Gastrocnemius medialis (tissue), 4 donors: ENCODE measurements at regions not wholly inside any gene's neighbourhood (a gene's known extent, or its start where the extent isn't known, plus 50 kb on each side); places are given as distances from the start of the nearest gene placed in this dataset.

ENCODE experiments used
- ATAC-seq, 2 donors: fragments of 150-250 bp; one replicate each; pipeline ENCODE4 v1.9.1; 2016
- DNase-seq, 2 donors: peaks; one replicate each; pipeline ENCODE4 v3.0.0-alpha.2; 2019
- H3K27ac ChIP-seq, 4 donors: fragments of 200-600 bp; sonication (generic); 1 replicate in 1 of 4; 2 replicates in 3 of 4; pipeline ENCODE4 v1.5.1; 2016 to 2018; ENCODE audit warnings: mild to moderate bottlenecking in 2 of 4, moderate library complexity in 1 of 4
- H3K27me3 ChIP-seq, 3 donors: fragments of 200-600 bp; sonication (generic) in 2 of 3; 1 replicate in 1 of 3; 2 replicates in 2 of 3; pipeline versions ENCODE4 v1.5.1 to v1.6.0; 2016 to 2019; ENCODE audit warnings: mild to moderate bottlenecking in 1 of 3, moderate library complexity in 1 of 3
- H3K36me3 ChIP-seq, 2 donors: fragments of 200-600 bp; sonication (generic) in 1 of 2; one replicate each; pipeline ENCODE4 v1.5.1; 2017 to 2018
- H3K4me1 ChIP-seq, 2 donors: fragments of 200-600 bp; sonication (generic) in 1 of 2; one replicate each; pipeline ENCODE4 v1.5.1; 2016 to 2017; ENCODE audit warnings: mild to moderate bottlenecking in 2 of 2
- H3K4me3 ChIP-seq, 4 donors: fragments of 200-600 bp; sonication (generic) in 3 of 4; 1 replicate in 1 of 4; 2 replicates in 3 of 4; pipeline ENCODE4 v1.5.1; 2016 to 2019; ENCODE audit warnings: mild to moderate bottlenecking in 2 of 4
- H3K9me3 ChIP-seq, 3 donors: fragments of 200-600 bp; sonication (generic) in 2 of 3; 1 replicate in 1 of 3; 2 replicates in 2 of 3; pipeline ENCODE4 v1.5.1; 2016 to 2019
- POLR2A ChIP-seq, 2 donors: fragments of 450-650 bp; IDR thresholded peaks; one replicate each; pipeline ENCODE4 v1.6.1; 2017; ENCODE audit warnings: antibody characterized with exemption in 2 of 2, mild to moderate bottlenecking in 2 of 2, moderate library complexity in 2 of 2
- in situ Hi-C, 4 donors: fragments of 200-750 bp; cut with MboI; loops; one replicate each; pipeline versions ENCODE4 v1.15.0 to v1.8.0; 2017; ENCODE audit warnings: low sequenced_read_pairs in 4 of 4
- intact Hi-C: fragments of 100-400 bp; cut with DNase I; formaldehyde crosslinking; loops from one replicate; pipeline ENCODE4 v1.15.1; 2023; ENCODE audit warnings: low total_unique reads
- TF ChIP-seq, protein P1 (sequence below), 5 experiments: fragments of 450-650 bp in 3 of 5; fragments of 200-600 bp in 2 of 5; sonication (generic) in 2 of 5; IDR thresholded peaks in 4 of 5; conservative IDR thresholded peaks in 1 of 5; 1 replicate in 4 of 5; 2 replicates in 1 of 5; pipeline ENCODE4 v1.5.1; 2016 to 2019; ENCODE audit warnings: antibody characterized with exemption in 5 of 5, mild to moderate bottlenecking in 3 of 5, moderate library complexity in 3 of 5

DNA sequence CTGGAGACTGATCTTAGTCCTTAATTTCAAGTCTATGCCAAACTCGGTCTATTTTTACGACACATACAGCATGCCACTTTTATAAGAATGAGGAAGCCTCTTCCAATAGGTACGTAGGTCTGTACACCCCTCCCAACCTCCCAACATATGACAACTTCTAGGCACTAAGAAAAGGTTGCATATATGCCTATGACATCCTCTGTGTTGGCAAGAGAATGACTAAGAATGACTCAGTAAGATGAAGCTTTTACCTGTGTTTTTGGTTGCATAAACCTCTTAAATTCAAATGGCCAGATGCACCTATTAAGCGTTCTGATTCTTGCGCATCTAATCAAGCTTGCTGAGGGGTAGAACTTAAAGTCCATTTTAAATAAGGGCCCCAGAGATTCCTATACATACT, 586.4 kb upstream of the ZEB2 start:
- Histone ChIP-seq H3K9me3 (no peaks in the 10 kb centered on the region), H3K27me3 (no peaks in the 10 kb centered on the region), H3K4me3 (no peak overlapping the region), H3K4me1 (no peaks in the 10 kb centered on the region), H3K36me3 (no peaks in the 10 kb centered on the region), H3K27ac (no peak overlapping the region)
- no peak for TF ChIP-seq POLR2A (IDR thresholded peaks at IDR 0.05)
- TF ChIP-seq, protein P1, sequence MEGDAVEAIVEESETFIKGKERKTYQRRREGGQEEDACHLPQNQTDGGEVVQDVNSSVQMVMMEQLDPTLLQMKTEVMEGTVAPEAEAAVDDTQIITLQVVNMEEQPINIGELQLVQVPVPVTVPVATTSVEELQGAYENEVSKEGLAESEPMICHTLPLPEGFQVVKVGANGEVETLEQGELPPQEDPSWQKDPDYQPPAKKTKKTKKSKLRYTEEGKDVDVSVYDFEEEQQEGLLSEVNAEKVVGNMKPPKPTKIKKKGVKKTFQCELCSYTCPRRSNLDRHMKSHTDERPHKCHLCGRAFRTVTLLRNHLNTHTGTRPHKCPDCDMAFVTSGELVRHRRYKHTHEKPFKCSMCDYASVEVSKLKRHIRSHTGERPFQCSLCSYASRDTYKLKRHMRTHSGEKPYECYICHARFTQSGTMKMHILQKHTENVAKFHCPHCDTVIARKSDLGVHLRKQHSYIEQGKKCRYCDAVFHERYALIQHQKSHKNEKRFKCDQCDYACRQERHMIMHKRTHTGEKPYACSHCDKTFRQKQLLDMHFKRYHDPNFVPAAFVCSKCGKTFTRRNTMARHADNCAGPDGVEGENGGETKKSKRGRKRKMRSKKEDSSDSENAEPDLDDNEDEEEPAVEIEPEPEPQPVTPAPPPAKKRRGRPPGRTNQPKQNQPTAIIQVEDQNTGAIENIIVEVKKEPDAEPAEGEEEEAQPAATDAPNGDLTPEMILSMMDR (IDR thresholded peaks at IDR 0.05 in 4 of 5, conservative IDR thresholded peaks at IDR 0.05 in 1 of 5), result no peak
- in situ Hi-C loops (no loop called here), intact Hi-C loops (no loop called here)
- ATAC-seq, result no peak
- DNase-seq, result no peak

DNA sequence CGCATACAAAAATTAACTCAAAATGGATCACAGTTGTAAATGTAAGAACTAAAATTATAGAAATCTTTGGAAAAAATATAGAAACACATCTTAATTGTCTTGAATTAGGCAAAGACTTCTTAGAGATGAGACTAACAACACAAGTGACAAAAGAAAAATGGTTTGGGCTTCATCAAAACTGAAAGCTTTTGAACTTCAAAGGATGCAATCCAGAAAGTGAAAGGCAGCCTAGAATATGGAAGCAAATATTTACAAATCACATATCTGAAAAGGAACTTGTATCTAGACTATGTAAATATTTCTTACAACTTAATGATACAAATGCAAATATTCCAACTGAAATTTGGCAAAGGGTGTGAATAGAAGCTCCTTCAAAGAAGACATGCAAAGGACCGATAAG, 582.8 kb upstream of the ZEB2 start:
- intact Hi-C loops, result no loop called here
- TF ChIP-seq, protein P1 (IDR thresholded peaks at IDR 0.05 in 4 of 5, conservative IDR thresholded peaks at IDR 0.05 in 1 of 5), result no peak
- no peak for TF ChIP-seq POLR2A (IDR thresholded peaks at IDR 0.05)
- Histone ChIP-seq H3K27me3 (no peaks in the 10 kb centered on the region), H3K36me3 (no peaks in the 10 kb centered on the region), H3K9me3 (no peaks in the 10 kb centered on the region), H3K27ac (no peak overlapping the region), H3K4me3 (no peak overlapping the region), H3K4me1 (no peaks in the 10 kb centered on the region)
- in situ Hi-C loops, result no loop called here
- DNase-seq (no peak), ATAC-seq (no peak)

DNA sequence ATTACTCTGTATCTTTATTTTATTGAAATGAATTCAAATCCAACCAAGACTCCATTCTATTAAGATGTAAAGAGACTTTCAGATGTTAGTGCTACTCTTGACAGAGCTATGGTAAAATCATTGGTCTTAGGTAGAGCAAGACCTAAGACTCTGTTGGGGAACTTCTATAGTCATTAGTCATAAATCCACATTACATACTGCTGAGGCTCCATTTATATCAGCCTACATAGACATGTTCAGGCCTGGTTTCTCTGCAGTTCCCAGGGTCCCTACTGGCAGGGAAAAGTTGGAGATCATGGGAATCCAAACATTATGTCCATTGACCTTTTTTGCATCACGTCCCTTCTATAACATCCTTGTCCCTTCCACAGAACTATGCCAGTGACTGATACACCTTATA, 580.4 kb upstream of the ZEB2 start:
- Histone ChIP-seq H3K4me1 (no peaks in the 10 kb centered on the region), H3K27me3 (no peaks in the 10 kb centered on the region), H3K27ac (no peak overlapping the region), H3K9me3 (no peaks in the 10 kb centered on the region), H3K4me3 (no peak overlapping the region), H3K36me3 (no peaks in the 10 kb centered on the region)
- ATAC-seq (no peak), DNase-seq (no peak)
- in situ Hi-C loops (no loop called here), intact Hi-C loops (no loop called here)
- TF ChIP-seq, protein P1 (IDR thresholded peaks at IDR 0.05 in 4 of 5, conservative IDR thresholded peaks at IDR 0.05 in 1 of 5), result no peak
- TF ChIP-seq POLR2A (IDR thresholded peaks at IDR 0.05), result no peak

DNA sequence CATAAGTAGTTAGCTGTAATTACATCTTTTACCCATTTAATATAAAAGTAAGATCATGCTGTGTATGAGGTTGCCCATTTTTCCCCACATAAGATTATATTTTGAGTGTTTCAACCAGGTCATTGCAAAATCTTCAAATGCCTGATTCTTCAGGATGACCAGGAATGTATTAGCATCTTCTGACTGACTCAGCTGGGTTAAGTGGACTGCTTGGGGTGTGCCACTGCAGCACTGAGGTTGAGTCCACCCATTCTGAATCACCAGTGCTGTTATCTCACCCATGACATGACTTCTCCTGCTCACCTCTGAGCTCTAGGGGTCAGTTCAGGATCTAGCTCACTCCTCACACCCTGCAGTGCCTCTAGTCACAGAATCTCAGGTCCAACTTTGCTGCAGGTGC, 576.7 kb upstream of the ZEB2 start:
- Histone ChIP-seq H3K27me3 (no peaks in the 10 kb centered on the region), H3K27ac (no peak overlapping the region), H3K36me3 (no peaks in the 10 kb centered on the region), H3K9me3 (no peaks in the 10 kb centered on the region), H3K4me3 (no peak overlapping the region), H3K4me1 (no peaks in the 10 kb centered on the region)
- no peak for ATAC-seq
- TF ChIP-seq POLR2A (IDR thresholded peaks at IDR 0.05), result no peak
- TF ChIP-seq, protein P1 (IDR thresholded peaks at IDR 0.05 in 4 of 5, conservative IDR thresholded peaks at IDR 0.05 in 1 of 5), result no peak
- no peak for DNase-seq
- intact Hi-C loops, result no loop called here
- in situ Hi-C loops, result no loop called here

DNA sequence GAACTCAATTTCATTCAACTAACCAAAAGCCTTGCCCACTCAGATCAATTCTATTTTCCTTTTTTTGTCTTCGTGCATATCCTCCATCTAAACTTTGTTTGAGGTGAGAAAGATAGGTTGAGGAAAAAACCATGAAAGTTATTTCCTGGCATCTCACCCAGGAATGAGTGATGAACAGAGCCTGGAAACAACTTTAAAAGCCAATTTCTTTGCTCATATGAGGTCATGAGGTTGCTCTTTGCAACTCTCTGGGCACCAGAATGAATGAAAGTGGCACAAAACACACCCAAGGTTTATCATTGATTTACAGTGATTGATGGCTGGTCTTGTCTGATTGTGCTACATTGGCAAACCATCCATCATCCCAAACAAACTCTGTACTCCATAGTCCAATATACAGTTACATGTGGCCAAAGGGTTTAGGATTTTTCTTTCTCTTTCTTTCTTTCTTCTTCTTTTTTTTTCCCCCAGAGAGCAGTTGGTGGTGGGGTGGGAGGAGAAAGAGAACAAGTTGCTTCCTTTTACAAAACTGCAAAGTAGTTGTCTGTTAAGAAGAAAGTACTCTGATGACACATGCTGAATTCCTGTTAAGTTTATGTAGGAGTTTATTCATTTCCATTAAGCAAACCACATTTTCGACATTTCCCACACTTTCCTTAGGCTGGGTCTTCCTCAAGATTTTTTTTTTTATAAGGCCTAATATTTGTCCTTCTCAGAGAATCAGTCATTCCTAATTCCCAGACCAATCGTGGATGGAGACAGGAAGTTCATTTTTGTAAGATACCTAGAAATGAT, 575.9 kb upstream of the ZEB2 start:
- no peak overlapping the region for H3K4me3 ChIP-seq
- no peaks in the 10 kb centered on the region for H3K9me3 ChIP-seq
- no peak overlapping the region for H3K27ac ChIP-seq
- DNase-seq, result no peak
- TF ChIP-seq, protein P1 (IDR thresholded peaks at IDR 0.05 in 4 of 5, conservative IDR thresholded peaks at IDR 0.05 in 1 of 5), result no peak
- TF ChIP-seq POLR2A (IDR thresholded peaks at IDR 0.05), result no peak
- ATAC-seq, result no peak
- no peaks in the 10 kb centered on the region for H3K4me1 ChIP-seq
- intact Hi-C loops, result no loop called here
- in situ Hi-C loops, result no loop called here
- H3K27me3 ChIP-seq, result no peaks in the 10 kb centered on the region
- no peaks in the 10 kb centered on the region for H3K36me3 ChIP-seq
